ENCODE measurements at regions not wholly inside any gene's neighbourhood (a gene's known extent, or its start where the extent isn't known, plus 50 kb on each side); places are given as distances from the start of the nearest gene placed in this dataset.

DNA sequence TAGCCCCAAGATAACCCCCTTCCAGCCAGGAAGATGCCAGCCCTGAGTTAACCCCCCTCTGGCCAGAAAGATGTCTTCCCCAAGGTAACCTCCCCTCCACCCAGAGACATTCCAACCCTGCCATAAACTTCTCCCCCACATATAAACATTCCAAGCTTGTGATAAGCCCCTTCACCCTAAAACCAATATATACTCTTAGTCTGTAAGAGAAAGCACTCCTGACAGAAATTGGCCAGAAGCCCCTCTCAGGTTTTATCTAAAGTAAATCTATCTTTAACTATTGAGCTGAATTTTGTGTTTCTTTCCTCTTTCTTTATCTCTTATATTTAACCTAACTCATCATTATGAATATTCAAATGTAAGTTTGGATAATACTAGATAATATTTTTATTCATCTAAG is 1775.8 kb upstream of the MIR17HG start:
- H3K27me3 Mint-ChIP-seq (ENCODE audit: low read depth) = no peaks in the 10 kb centered on the region
- TF ChIP-seq, protein P1, sequence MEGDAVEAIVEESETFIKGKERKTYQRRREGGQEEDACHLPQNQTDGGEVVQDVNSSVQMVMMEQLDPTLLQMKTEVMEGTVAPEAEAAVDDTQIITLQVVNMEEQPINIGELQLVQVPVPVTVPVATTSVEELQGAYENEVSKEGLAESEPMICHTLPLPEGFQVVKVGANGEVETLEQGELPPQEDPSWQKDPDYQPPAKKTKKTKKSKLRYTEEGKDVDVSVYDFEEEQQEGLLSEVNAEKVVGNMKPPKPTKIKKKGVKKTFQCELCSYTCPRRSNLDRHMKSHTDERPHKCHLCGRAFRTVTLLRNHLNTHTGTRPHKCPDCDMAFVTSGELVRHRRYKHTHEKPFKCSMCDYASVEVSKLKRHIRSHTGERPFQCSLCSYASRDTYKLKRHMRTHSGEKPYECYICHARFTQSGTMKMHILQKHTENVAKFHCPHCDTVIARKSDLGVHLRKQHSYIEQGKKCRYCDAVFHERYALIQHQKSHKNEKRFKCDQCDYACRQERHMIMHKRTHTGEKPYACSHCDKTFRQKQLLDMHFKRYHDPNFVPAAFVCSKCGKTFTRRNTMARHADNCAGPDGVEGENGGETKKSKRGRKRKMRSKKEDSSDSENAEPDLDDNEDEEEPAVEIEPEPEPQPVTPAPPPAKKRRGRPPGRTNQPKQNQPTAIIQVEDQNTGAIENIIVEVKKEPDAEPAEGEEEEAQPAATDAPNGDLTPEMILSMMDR (conservative IDR thresholded peaks at IDR 0.05) = no peak
- peaks cover 10% of the 10 kb centered on the region for H3K36me3 Mint-ChIP-seq (ENCODE audit: low read depth)
- H3K4me1 Mint-ChIP-seq = peaks cover 2% of the 10 kb centered on the region
- DNase-seq (ENCODE audit: low read depth, low spot score) = no peak
- H3K27ac Mint-ChIP-seq (ENCODE audit: unreplicated experiment) = no peak overlapping the region
- peaks cover 17% of the 10 kb centered on the region for H3K9me3 Mint-ChIP-seq
- H3K4me3 Mint-ChIP-seq = no peak overlapping the region

DNA sequence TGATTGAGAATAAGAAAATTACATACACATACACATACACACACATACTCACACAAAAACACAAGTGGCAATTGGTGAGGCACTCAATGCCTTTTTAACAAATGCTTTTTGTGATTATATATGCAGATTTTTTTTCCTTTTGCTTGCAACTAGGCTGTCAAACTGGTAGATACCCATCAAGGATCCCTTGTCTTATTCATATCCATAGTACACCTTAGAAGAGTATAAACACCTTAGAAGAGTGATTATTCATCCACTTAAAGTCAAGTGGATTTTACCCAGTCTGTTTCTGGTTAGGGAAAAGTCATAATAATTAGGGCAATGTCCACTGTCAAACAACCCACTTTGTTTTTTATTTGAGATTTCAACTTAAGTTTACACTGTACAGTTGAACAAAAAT is 1773.4 kb upstream of the MIR17HG start:
- TF ChIP-seq, protein P1 (conservative IDR thresholded peaks at IDR 0.05) = no peak
- H3K4me1 Mint-ChIP-seq = no peaks in the 10 kb centered on the region
- H3K9me3 Mint-ChIP-seq = peaks cover 21% of the 10 kb centered on the region
- no peak overlapping the region for H3K4me3 Mint-ChIP-seq
- H3K27ac Mint-ChIP-seq (ENCODE audit: unreplicated experiment) = no peak overlapping the region
- peaks cover 7% of the 10 kb centered on the region for H3K36me3 Mint-ChIP-seq (ENCODE audit: low read depth)
- no peaks in the 10 kb centered on the region for H3K27me3 Mint-ChIP-seq (ENCODE audit: low read depth)
- no peak for DNase-seq (ENCODE audit: low read depth, low spot score)

DNA sequence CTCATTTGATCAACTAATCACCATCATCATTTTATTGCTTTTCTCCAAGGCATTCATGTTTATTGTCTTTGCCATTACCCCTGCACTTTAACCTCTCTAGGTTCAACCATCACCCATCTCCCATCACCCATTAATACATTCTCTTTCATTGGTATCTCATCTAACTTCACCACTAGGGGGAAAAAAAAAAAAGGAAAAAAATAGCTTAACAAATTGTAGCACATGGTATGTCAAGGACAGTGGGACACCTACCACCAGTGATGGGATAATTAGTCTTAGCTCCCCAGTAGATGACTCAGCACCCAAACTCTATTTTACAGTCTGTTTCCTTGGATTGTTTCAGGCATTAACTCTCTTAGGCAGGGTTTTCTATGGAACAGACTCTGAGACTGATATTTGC is 1770.2 kb upstream of the MIR17HG start:
- TF ChIP-seq, protein P1 (conservative IDR thresholded peaks at IDR 0.05) = peak; percentile 35
- H3K36me3 Mint-ChIP-seq (ENCODE audit: low read depth) = peaks cover 3% of the 10 kb centered on the region
- H3K4me1 Mint-ChIP-seq = no peaks in the 10 kb centered on the region

DNA sequence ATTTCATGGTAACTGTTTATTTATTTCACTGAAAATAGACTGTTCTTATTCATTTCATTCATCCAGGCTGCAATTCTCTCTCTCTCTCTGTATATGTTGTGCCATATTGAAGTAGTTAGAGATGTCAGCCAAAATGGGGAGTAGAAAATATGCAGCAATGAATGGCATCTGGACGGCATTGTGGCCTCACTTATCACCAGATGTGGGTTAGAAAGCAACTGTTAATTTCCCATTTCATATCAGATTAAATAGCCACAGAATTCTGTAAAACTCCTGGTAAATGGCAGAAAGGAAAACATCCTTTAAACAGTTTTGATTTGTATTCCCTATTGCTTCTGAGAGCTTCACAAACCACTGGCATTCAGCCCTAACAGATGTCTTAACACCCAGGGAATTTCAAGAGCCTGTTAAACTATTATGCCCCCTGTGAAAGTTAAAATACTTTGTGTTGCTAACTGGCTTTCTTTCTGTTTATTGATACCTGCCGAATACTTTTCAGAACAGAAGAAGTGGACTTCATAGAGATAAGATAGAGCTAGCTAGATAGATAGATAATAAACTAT is 1763.3 kb upstream of the MIR17HG start:
- TF ChIP-seq, protein P1 (conservative IDR thresholded peaks at IDR 0.05) = no peak
- Mint-ChIP-seq H3K27me3 (ENCODE audit: low read depth) (no peaks in the 10 kb centered on the region), H3K9me3 (peaks cover 4% of the 10 kb centered on the region), H3K36me3 (ENCODE audit: low read depth) (no peaks in the 10 kb centered on the region), H3K4me3 (no peak overlapping the region), H3K4me1 (no peaks in the 10 kb centered on the region), H3K27ac (ENCODE audit: unreplicated experiment) (no peak overlapping the region)
- DNase-seq (ENCODE audit: low read depth, low spot score) = no peak

More for the DNA sequence above, 1770.2 kb upstream of the MIR17HG start:
- no peak for DNase-seq (ENCODE audit: low read depth, low spot score)
- peak overlapping the region; percentile 8 for H3K27ac Mint-ChIP-seq (ENCODE audit: unreplicated experiment)
- no peaks in the 10 kb centered on the region for H3K27me3 Mint-ChIP-seq (ENCODE audit: low read depth)
- H3K9me3 Mint-ChIP-seq = peaks cover 13% of the 10 kb centered on the region
- no peak overlapping the region for H3K4me3 Mint-ChIP-seq

DNA sequence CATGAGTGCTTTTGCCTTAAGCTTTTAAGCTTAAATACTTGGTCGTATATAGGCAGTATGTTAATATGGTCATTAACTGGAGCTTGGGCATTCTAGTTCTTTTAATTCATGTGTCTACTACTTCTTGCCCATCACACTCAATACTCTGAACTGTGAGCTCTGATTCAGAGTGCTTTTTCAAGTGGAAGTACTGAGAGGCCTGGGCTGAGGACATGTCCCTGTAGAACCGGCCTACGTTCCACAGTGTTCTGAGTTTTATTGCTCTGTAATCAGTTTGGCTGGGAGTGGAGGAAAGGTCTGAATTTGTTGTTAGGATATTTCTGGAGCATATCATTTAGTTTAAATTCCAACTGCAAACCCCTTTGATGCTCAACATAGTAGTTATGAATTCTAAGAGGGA is 1744.8 kb upstream of the MIR17HG start:
- Mint-ChIP-seq H3K4me3 (no peak overlapping the region), H3K27ac (ENCODE audit: unreplicated experiment) (no peak overlapping the region), H3K27me3 (ENCODE audit: low read depth) (no peaks in the 10 kb centered on the region), H3K9me3 (peaks cover 4% of the 10 kb centered on the region), H3K36me3 (ENCODE audit: low read depth) (peaks cover 5% of the 10 kb centered on the region), H3K4me1 (no peaks in the 10 kb centered on the region)
- no peak for DNase-seq (ENCODE audit: low read depth, low spot score)
- TF ChIP-seq, protein P1 (conservative IDR thresholded peaks at IDR 0.05) = no peak
